CD4-positive, alpha-beta memory T cell (primary cell): ENCODE measurements at regions not wholly inside any gene's neighbourhood (a gene's known extent, or its start where the extent isn't known, plus 50 kb on each side); places are given as distances from the start of the nearest gene placed in this dataset.
"Not testable (repeated sequence)": the region's sequence is repeated elsewhere in the genome, so short reads cannot be mapped to it uniquely, and the experiment has no call there.

Source experiments
- CTCF ChIA-PET: fragments of 350-600 bp; sonication (Branson Sonifier 250); formaldehyde crosslinking; loops from one replicate; lab custom pipeline; 2021; ENCODE audit warnings: inconsistent platforms; ENCODE audit not compliant: partially characterized antibody; lab: Charles Lee
- POLR2A ChIA-PET: fragments of 350-600 bp; sonication (Branson Sonifier 250); formaldehyde crosslinking; loops from one replicate; lab custom pipeline; 2021; ENCODE audit not compliant: partially characterized antibody; lab: Charles Lee
- DNase-seq, 5 donors: peaks; one replicate each; pipeline versions ENCODE4 v3.0.0 to v3.0.0-alpha.2; 2020 to 2022; ENCODE audit warnings: mixed read lengths in 1 of 5
- H3K27ac ChIP-seq: one replicate; pipeline ENCODE4 v1.7.0; 2013; ENCODE audit warnings: low read depth, low read length
- H3K27me3 ChIP-seq: 2 replicates; pipeline ENCODE4 v1.7.0; 2013; ENCODE audit warnings: mild to moderate bottlenecking, low read length, moderate library complexity; ENCODE audit not compliant: insufficient read depth
- H3K36me3 ChIP-seq: 2 replicates; pipeline ENCODE4 v1.7.0; 2013; ENCODE audit warnings: mild to moderate bottlenecking, low read length, moderate library complexity; ENCODE audit not compliant: insufficient read depth
- H3K4me1 ChIP-seq: 2 replicates; pipeline ENCODE4 v1.7.0; 2013; ENCODE audit warnings: mild to moderate bottlenecking, low read length, moderate library complexity; ENCODE audit not compliant: insufficient read depth
- H3K4me3 ChIP-seq, 2 donors: one replicate each; pipeline ENCODE4 v1.7.0; 2013; ENCODE audit warnings: low read length in 2 of 2, mild to moderate bottlenecking in 1 of 2
- H3K9me3 ChIP-seq, 2 donors: one replicate each; pipeline ENCODE4 v1.7.0; 2013; ENCODE audit warnings: low read length in 2 of 2, control low read depth in 1 of 2; ENCODE audit not compliant: control insufficient read depth in 1 of 2
- H3K27ac Mint-ChIP-seq, 7 donors: one replicate each; pipeline ENCODE4 v1.8.0; 2020 to 2021; ENCODE audit warnings: mixed read lengths in 7 of 7, mild to moderate bottlenecking in 6 of 7, inconsistent platforms in 3 of 7, moderate library complexity in 3 of 7
- H3K27me3 Mint-ChIP-seq, 2 donors: one replicate each; pipeline ENCODE4 v1.8.0; 2020 to 2021; ENCODE audit warnings: mixed read lengths in 2 of 2
- H3K36me3 Mint-ChIP-seq, 2 donors: one replicate each; pipeline ENCODE4 v1.8.0; 2020 to 2021; ENCODE audit warnings: mixed read lengths in 2 of 2, inconsistent platforms in 1 of 2, mild to moderate bottlenecking in 1 of 2
- H3K4me1 Mint-ChIP-seq, 4 donors: one replicate each; pipeline ENCODE4 v1.8.0; 2020 to 2021; ENCODE audit warnings: mixed read lengths in 4 of 4, mild to moderate bottlenecking in 1 of 4
- H3K4me3 Mint-ChIP-seq, 8 donors: one replicate each; pipeline ENCODE4 v1.8.0; 2020 to 2021; ENCODE audit warnings: mixed read lengths in 8 of 8, mild to moderate bottlenecking in 7 of 8, moderate library complexity in 6 of 8, inconsistent platforms in 3 of 8
- H3K9me3 Mint-ChIP-seq, 8 donors: one replicate each; pipeline ENCODE4 v1.8.0; 2020 to 2021; ENCODE audit warnings: mixed read lengths in 8 of 8, mild to moderate bottlenecking in 5 of 8, inconsistent platforms in 3 of 8, moderate library complexity in 1 of 8
- intact Hi-C: fragments of 100-400 bp; cut with micrococcal nuclease; formaldehyde crosslinking; loops from one replicate; pipeline ENCODE4 v1.15.1; 2023

DNA sequence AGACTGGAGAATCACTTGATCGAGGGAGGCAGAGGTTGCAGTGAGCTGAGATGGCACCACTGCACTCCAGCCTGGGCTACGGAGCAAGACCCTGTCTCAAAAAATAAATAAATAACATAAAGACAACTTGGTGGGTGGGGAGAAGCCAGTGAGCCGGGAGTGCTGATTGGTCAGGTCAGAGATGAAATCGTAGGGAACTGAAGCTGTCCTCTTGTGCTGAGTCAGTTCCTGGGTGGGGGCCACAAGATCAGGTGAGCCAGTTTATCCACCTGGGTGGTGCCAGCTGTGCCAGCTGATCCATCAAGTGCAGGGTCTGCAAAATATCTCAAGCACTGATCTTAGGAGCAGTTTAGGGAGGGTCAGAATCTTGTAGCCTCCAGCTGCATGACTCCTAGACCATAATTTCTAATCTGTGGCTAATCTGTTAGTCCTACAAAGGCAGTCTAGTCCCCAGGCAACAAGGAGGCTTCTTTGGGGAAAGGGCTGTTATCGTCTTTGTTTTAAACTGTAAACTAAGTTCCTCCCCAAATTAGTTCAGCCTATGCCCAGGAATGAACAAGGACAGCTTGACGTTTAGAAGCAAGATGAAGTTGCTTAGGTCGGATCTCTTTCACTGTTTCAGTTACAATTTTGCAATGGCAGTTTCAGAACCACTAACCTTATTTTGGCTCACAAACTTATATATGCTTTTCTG, 221.5 kb upstream of the MYLIP start:
- CTCF ChIA-PET, DNase-seq, H3K9me3 ChIP-seq, H3K4me3 Mint-ChIP-seq, H3K4me1 Mint-ChIP-seq, H3K4me3 ChIP-seq, H3K27me3 ChIP-seq, H3K27ac ChIP-seq, H3K9me3 Mint-ChIP-seq, POLR2A ChIA-PET, H3K4me1 ChIP-seq, H3K36me3 ChIP-seq, H3K27ac Mint-ChIP-seq, H3K36me3 Mint-ChIP-seq, intact Hi-C loops: not testable (repeated sequence)
- peaks cover 0 to 11% of the 10 kb centered on the region in 2 donors for H3K27me3 Mint-ChIP-seq

DNA sequence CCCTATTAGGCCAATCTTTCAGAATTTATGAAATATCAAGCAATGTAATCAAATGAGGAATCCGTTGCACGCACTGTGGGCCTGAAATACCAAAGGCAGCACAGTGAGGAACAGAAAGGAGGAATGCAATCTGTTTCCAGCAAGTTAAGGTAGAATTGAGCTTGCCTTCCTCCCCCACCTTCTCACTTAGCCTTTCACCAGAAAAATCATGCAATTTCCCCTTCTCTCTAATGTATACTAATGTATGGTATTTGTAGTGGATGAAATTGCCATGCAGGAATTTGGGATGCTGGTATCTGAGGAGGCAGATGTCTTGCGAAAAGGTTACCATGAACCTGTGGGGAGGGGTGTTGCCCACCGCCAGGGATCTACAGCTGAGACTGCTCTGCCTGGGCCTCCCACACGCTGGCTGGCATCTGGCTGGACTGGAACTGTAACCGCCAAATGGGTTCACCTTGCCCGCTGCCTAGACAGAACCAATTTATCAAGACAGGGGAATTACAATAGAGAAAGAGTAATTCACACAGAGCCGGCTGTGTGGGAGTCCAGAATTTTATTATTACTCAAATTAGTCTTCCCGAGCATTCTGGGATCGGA, 222.4 kb upstream of the MYLIP start:
- no peaks in the 10 kb centered on the region for H3K4me1 Mint-ChIP-seq
- peaks cover 0 to 11% of the 10 kb centered on the region in 2 donors for H3K27me3 Mint-ChIP-seq
- no peak overlapping the region for H3K4me3 ChIP-seq
- ChIA-PET POLR2A (no interaction called here), CTCF (no interaction called here)
- H3K27me3 ChIP-seq, result no peaks in the 10 kb centered on the region
- no peak overlapping the region for H3K4me3 Mint-ChIP-seq
- H3K27ac Mint-ChIP-seq, result no peak overlapping the region
- no peaks in the 10 kb centered on the region for H3K36me3 Mint-ChIP-seq
- no peak for DNase-seq
- no peak overlapping the region for H3K27ac ChIP-seq
- H3K36me3 ChIP-seq, result no peaks in the 10 kb centered on the region
- H3K9me3 ChIP-seq, result no peaks in the 10 kb centered on the region
- no peaks in the 10 kb centered on the region for H3K9me3 Mint-ChIP-seq
- H3K4me1 ChIP-seq, result no peaks in the 10 kb centered on the region
- intact Hi-C loops, result no loop called here

DNA sequence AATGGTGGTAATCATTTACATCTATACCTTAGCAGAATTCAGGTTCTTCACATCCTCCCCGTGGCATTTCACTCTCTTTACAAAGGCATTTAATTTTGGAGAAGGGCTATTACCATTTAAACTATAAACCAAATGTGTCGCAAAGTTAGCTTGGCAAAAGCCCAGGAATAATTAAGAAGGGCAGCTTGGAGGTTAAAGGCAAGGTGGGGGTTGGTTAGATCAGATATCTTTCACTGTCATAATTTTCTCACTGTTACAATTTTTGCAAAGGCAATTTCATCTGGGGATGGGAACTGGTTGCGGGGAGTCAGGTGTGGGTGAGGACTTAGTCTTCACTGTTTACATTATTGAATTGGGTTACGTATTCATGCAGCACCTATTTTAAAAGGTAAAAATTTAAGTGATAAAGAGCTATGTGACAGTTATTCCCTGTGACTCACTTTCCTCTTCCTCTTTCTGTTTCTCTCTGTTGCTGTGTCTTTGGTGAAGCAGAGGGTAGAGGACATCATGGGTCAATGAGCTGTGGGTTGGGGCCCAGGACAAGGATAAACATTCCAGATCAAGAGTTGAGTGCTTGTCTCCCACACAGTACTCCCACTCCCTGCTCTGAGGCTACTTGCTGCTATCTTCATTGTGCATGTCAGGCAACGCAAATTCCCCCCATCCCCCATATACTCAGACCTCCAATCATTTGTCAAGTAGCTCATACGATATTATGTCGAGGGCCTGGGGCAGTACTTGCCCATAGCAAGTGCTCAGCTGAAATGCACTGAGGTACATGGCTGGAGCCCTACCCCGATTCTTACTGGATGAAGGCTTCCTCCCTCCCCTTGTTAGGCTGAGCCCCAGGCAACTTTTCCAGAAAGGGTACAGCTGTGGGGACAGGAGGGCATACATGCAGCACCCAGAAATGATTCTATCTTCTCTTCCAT, 223.1 kb upstream of the MYLIP start:
- no peak overlapping the region for H3K27ac Mint-ChIP-seq
- no peaks in the 10 kb centered on the region for H3K36me3 Mint-ChIP-seq
- no peaks in the 10 kb centered on the region for H3K4me1 Mint-ChIP-seq
- intact Hi-C loops, result no loop called here
- H3K36me3 ChIP-seq, result no peaks in the 10 kb centered on the region
- CTCF ChIA-PET, result no interaction called here
- H3K4me3 Mint-ChIP-seq, result no peak overlapping the region
- H3K9me3 ChIP-seq, result no peaks in the 10 kb centered on the region
- no peak overlapping the region for H3K27ac ChIP-seq
- H3K27me3 Mint-ChIP-seq, result peaks cover 0 to 11% of the 10 kb centered on the region in 2 donors
- H3K27me3 ChIP-seq, result no peaks in the 10 kb centered on the region
- no peak for DNase-seq
- H3K4me1 ChIP-seq, result no peaks in the 10 kb centered on the region
- H3K9me3 Mint-ChIP-seq, result no peaks in the 10 kb centered on the region
- POLR2A ChIA-PET, result no interaction called here
- no peak overlapping the region for H3K4me3 ChIP-seq

DNA sequence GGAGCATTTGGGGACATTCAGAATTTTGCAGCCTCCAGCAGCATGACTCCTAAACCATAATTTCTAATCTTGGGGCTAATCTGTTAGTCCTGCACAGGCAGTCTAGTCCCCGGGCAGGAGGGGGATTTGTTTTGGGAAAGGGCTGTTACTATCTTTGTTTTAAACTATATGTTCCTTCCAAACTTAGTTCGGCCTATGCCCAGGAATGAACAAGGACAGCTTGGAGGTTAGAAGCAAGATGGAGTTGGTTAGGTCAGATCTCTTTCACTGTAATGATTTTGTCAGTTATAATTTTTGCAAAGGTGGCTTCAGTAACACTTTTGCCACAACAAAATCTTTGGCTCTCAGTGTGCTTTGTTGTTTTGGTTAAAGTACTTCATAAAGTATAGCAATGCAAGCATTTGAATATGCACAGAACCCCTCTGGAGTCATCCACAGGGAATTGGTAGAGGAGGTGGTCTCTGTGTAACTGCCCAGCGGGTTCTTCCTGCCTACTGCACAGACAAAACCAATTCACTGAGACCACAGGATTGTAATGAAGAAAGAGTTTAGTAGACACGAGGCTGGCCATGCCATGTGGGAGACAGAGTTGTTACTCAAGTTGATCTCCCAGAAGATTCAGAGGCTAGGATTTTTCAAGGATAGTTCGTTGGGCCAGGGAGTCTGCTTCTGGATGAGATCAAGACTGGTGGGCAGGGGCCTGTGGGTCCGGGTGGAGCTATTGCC, 224.1 kb upstream of the MYLIP start:
- Mint-ChIP-seq H3K4me1 (no peaks in the 10 kb centered on the region), H3K9me3 (no peaks in the 10 kb centered on the region), H3K27ac (no peak overlapping the region), H3K36me3 (no peaks in the 10 kb centered on the region), H3K4me3 (no peak overlapping the region), H3K27me3 (peaks cover 0 to 11% of the 10 kb centered on the region in 2 donors)
- CTCF ChIA-PET, result no interaction called here
- no peaks in the 10 kb centered on the region for H3K36me3 ChIP-seq
- intact Hi-C loops, result no loop called here
- no peak overlapping the region for H3K4me3 ChIP-seq
- POLR2A ChIA-PET, result no interaction called here
- H3K9me3 ChIP-seq, result no peaks in the 10 kb centered on the region
- no peak for DNase-seq
- no peaks in the 10 kb centered on the region for H3K4me1 ChIP-seq
- no peaks in the 10 kb centered on the region for H3K27me3 ChIP-seq
- no peak overlapping the region for H3K27ac ChIP-seq

DNA sequence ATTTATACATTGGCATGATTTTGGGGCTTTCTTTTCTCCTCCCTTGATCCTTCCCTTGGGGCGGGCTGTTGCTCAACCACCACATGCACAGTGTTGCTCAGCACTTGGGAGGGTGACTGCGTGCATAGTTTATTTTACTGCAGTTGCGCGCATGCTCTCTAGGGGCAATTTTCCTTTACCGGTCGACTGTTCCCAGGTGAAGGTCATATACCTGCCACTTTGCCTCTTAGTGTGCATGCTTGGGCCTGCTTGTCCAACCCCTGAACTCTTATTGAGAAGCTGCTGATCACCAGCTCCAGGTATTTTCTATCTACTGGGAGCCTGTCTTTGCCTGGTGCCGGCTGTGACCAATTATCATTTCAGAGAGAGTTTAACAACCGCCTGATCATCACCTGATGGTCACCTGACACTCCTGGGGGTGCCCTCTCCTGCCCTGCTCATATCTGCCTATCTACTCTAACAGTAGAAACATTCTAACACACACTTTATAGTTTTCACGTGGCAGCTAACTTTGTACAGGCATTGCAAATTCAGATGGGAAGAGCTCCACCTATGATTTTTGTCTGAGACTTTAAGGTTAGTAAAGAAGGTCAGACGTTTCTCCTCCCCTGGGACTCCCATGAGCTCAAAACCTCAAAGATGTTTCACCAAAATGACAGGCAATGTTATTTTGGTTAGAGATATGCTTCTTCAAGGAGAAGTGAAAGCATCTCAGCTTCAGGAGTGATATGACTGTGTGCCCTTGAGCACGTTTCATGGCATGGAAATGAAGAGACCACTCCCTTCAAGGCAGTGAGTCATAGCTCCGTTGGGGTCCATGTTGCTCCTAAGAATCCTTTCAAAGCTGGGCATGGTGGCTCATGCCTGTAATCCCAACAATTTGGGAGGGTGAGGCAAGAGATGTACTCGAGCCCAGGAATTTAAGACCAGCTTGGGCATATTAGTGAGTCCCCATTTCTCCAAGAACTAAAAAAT, 227.5 kb upstream of the MYLIP start:
- no peaks in the 10 kb centered on the region for H3K4me1 Mint-ChIP-seq

DNA sequence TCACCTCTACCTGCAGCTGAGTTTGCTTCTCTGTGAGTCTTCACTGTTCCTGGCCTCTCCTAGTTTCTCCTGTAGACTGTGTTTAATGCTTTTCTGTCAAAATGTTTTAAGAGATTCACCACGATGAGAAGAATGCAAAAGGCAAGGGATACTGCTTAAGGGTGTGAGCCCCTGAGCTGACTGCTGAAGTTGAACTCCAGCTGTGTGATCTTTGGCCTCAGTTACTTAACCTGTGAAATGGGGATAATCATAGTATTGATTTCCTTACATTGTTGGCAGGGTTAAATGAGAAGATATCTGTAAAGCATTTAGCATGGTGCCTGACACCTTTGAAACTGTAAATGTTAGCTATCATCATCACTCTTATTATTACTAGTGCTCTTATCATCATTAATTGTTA, 230.2 kb upstream of the MYLIP start:
- Histone ChIP-seq H3K36me3 (no peaks in the 10 kb centered on the region), H3K4me3 (no peak overlapping the region), H3K4me1 (no peaks in the 10 kb centered on the region), H3K27me3 (no peaks in the 10 kb centered on the region), H3K9me3 (no peaks in the 10 kb centered on the region), H3K27ac (no peak overlapping the region)
- no peak overlapping the region for H3K27ac Mint-ChIP-seq
- H3K4me3 Mint-ChIP-seq, result no peak overlapping the region
- POLR2A ChIA-PET, result no interaction called here
- CTCF ChIA-PET, result interaction anchor here (1.0 kb wide), 1 partner anchor 134 kb away, joined by 3 read pairs; no protein-coding TSS in a partner anchor
- intact Hi-C loops, result no loop called here
- H3K36me3 Mint-ChIP-seq, result no peaks in the 10 kb centered on the region
- H3K27me3 Mint-ChIP-seq, result peaks cover 2 to 4% of the 10 kb centered on the region in 2 donors
- no peak for DNase-seq
- peaks cover 0 to 2% (median 0%) of the 10 kb centered on the region in 8 donors for H3K9me3 Mint-ChIP-seq
- no peaks in the 10 kb centered on the region for H3K4me1 Mint-ChIP-seq

More for the DNA sequence above, 227.5 kb upstream of the MYLIP start:
- ChIA-PET POLR2A (no interaction called here), CTCF (interaction anchor here (1.0 to 1.2 kb wide), 2 partner anchors 10 to 26 kb away, joined by 3 read pairs; no protein-coding TSS in a partner anchor)
- H3K4me1 ChIP-seq, result no peaks in the 10 kb centered on the region
- no peaks in the 10 kb centered on the region for H3K36me3 ChIP-seq
- Mint-ChIP-seq H3K27ac (no peak overlapping the region), H3K36me3 (no peaks in the 10 kb centered on the region), H3K9me3 (no peaks in the 10 kb centered on the region), H3K4me3 (no peak overlapping the region), H3K27me3 (peaks cover 1 to 11% of the 10 kb centered on the region in 2 donors)
- no peaks in the 10 kb centered on the region for H3K27me3 ChIP-seq
- H3K4me3 ChIP-seq, result no peak overlapping the region
- intact Hi-C loops, result no loop called here
- DNase-seq, result no peak
- no peak overlapping the region for H3K27ac ChIP-seq
- H3K9me3 ChIP-seq, result no peaks in the 10 kb centered on the region
